Left colon (tissue), 2 donors: ENCODE measurements at regions not wholly inside any gene's neighbourhood (a gene's known extent, or its start where the extent isn't known, plus 50 kb on each side); places are given as distances from the start of the nearest gene placed in this dataset.

ENCODE experiments used
- ATAC-seq: fragments of 200-7000 bp; cut with Tn5 transposase; one replicate; pipeline ENCODE4 v1.9.1; 2020; ENCODE audit warnings: mild to moderate bottlenecking, moderate library complexity
- DNase-seq, 2 donors: peaks; one replicate each; pipeline ENCODE4 v3.0.0-alpha.2; 2020
- intact Hi-C, 2 donors: fragments of 100-400 bp; cut with DNase I in 1 of 2; cut with micrococcal nuclease in 1 of 2; formaldehyde crosslinking; loops; one replicate each; pipeline versions ENCODE4 v1.11.2 to v1.14.0; 2022; cut with DNase I, micrococcal nuclease
- donor health status: DM: no; HTN: no; CAD: no.
- donor health status: DM: yes; HTN: yes; CAD: no.

DNA sequence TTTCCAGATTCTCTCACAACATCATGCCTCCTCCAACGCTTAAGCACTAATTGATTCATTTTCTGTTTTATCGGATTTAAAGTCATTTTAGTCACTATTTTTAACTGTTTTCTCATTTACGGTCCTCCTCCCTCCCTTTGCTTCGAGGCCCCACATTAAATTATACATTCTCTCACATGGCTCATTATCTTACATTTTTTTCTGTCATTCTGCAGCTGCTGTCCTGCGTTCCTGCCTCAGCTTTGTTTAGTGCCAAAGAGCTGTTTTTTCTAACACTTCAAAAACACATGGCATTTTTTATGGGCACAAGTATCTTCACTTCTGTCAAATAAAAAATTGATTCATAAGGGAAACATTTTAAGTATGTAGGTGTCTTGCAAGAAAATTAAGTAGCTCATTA lies 130.1 kb upstream of the FST start:
- ATAC-seq (no peak), DNase-seq (no peak)
- intact Hi-C loops = no loop called here

GRCh38 chr5:53350991-53351770 lies 129.2 kb upstream of the FST start:
- no peak for ATAC-seq
- intact Hi-C loops = no loop called here

DNA sequence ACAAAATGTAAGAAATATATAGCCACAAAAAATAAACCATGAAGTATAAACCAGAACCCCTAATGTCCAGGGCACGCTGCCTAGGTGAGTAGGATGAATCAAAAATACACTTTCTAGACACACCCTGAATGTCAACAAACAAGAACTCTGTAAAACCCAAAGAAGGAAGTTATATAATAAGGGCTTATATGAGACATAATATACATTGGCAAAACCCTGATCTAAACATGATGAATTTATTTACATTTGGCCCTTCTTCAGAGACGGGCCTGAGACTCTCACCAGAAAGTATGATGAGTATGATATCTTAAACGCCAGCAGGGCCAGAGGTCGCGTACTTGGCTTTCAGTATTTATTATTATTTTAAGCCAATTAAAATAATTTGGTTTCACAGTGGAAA lies 125.1 kb upstream of the FST start:
- DNase-seq (no peak), ATAC-seq (peak; percentile 89)
- intact Hi-C loops = no loop called here

More at GRCh38 chr5:53350991-53351770, 129.2 kb upstream of the FST start:
- no peak for DNase-seq

- DNase-seq (no peak), ATAC-seq (no peak)
- intact Hi-C loops = no loop called here
Observed at GRCh38 chr5:53355931-53356330, 124.5 kb upstream of the FST start.

DNA sequence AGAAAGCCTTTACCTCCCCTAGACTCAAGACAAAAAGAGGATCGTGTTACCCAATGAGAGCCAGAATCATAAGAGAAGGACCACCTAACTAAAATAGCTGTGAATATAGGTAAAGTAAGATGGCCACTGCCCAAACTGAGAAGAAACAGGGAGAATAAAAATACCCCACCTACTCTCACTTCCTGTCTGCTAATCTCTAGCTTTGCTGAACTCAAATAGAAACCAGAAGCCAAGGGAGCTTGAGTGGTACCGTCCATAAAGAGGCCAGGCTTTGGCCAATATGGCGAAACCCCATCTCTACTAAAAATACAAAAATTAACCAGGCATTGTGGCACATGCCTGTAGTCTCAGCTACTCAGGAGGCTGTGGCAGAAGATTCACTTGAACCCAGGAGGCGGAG lies 123.0 kb upstream of the FST start:
- intact Hi-C loops = no loop called here
- ATAC-seq (no peak), DNase-seq (no peak)

GRCh38 chr5:53358794-53359193 lies 121.6 kb upstream of the FST start:
- no peak for ATAC-seq
- DNase-seq = no peak
- intact Hi-C loops = no loop called here

- ATAC-seq = no peak
- DNase-seq = no peak
- intact Hi-C loops = no loop called here
Observed at GRCh38 chr5:53359916-53360517, 120.4 kb upstream of the FST start.

- no peak for DNase-seq
- intact Hi-C loops = no loop called here
- ATAC-seq = no peak
Observed at GRCh38 chr5:53360811-53361210, 119.6 kb upstream of the FST start.

DNA sequence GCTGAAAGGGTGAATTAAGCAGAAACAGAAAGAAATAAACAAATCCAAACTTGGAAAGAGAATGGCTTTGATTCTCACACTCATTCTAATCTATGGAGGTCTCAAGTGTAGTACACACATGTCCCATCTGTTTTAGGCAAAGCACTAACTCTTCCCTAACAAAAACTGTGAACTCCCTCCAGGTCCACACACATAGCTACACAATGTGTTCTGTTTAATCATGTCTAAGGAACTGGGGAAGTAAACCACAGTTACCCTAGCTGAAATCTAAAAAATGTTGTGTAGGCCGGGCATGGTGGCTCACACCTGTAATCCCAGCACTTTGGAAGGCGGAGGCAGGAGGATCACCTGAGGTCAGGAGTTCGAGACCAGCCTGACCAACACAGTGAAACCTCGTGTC lies 118.7 kb upstream of the FST start:
- intact Hi-C loops = no loop called here

GRCh38 chr5:53362521-53362941 lies 117.9 kb upstream of the FST start:
- no peak for ATAC-seq
- no peak for DNase-seq
- intact Hi-C loops = no loop called here

More for the DNA sequence above, 118.7 kb upstream of the FST start:
- DNase-seq (no peak), ATAC-seq (no peak)

DNA sequence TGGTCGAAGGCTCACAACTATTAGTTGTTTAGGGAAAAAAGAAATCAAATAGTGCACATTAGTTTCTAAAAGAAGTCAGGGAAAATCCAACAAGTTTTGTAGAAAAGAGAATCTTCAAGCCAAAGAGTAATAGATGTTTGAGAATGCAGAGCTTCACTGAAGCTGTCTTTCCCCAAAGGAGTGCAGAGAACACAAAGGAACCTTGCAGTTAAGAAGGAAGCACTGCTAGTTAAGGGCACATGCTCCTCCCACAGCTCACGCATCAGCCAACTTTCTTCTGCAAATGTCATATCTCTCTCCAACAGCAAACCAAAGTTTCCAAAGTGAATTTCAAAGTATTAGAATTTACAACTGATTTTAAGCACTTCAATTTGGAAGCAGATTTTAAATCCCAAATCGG lies 116.4 kb upstream of the FST start:
- DNase-seq = no peak
- intact Hi-C loops = no loop called here
- no peak for ATAC-seq

GRCh38 chr5:53366245-53366644 lies 114.2 kb upstream of the FST start:
- no peak for ATAC-seq
- intact Hi-C loops = no loop called here
- DNase-seq = no peak

- intact Hi-C loops = no loop called here
- ATAC-seq (no peak), DNase-seq (no peak)
Observed at GRCh38 chr5:53367727-53368126, 112.7 kb upstream of the FST start.

DNA sequence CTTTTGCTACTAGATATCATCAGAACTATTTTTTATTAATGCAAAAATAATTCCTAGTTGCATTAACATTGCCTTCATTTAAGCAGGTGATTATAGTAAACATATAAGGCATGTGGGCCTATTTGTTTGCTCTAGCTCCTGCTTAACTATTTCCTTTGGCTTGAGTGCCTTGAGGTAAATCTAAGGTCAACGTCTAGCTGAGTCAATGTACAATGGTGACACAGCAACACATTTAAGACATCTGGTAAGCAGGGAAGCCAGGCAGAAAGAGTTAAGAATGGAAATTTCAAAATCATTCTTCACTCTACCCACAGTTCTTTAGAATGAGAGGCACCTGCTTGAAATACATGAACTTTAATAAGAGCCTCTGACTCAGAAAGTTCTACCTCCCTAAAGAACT lies 111.9 kb upstream of the FST start:
- ATAC-seq = no peak
- no peak for DNase-seq
- intact Hi-C loops = no loop called here

DNA sequence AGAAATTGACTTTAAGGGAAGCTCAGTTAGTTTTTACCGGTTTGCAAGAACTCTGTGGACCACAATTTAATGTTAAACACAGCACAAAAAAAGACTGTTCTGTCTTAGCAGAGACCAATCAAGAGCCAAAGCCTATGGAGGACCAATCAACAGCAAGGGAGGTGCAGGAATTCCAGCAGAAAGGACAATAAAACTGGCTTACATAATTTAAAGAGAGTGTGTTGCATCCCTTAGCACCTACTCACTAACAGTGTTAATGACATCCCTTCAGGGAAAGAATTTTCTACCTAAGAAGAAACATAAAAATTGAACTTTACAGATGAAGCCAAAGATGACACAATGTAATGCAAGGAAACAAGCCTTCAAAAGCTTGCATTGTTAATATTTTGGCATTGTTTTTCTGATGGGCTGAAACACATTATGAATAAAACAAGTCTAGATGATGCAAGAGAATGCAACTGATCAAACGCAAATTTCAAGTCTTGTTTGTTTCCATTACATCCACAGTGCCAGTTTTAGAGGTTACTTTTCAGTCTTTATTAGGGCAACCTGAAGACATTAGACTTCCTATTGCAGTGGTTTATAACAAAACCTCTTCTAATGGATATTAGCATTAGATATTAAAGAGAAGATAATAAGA lies 111.3 kb upstream of the FST start:
- intact Hi-C loops = no loop called here
- no peak for ATAC-seq
- DNase-seq = no peak

GRCh38 chr5:53369681-53370080 lies 110.7 kb upstream of the FST start:
- ATAC-seq (no peak), DNase-seq (no peak)
- intact Hi-C loops = no loop called here

DNA sequence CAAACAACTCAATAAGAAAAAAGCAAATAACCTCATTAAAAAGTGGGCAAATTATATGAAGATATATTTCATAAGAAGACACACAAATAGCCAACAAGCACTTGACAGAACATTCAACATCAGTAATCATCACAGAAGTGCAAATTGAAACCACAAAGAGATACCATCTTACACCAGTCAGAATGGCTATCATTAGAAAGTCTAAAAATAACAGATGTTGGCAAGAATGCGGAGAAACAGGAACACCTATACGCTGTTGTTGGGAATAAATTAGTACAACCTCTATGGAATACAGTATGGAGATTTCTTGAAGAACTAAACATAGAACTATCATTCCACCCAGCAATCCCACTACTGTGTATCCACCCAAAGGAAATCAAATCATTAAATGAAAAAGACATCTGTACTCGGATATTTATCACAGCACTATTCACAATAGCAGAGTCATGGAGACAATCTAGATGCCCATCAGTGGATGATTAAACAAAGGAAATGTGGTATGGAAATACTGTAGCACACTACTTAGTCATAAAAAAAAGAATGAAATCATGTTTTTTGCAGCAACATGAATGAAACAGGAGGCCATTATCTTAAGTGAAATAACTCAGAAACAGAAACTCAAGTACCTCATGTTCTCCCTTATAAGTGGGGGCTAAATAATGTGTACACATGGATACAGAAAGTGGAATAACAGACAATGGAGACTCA lies 106.8 kb upstream of the FST start:
- DNase-seq (no peak), ATAC-seq (no peak)
- intact Hi-C loops = no loop called here

DNA sequence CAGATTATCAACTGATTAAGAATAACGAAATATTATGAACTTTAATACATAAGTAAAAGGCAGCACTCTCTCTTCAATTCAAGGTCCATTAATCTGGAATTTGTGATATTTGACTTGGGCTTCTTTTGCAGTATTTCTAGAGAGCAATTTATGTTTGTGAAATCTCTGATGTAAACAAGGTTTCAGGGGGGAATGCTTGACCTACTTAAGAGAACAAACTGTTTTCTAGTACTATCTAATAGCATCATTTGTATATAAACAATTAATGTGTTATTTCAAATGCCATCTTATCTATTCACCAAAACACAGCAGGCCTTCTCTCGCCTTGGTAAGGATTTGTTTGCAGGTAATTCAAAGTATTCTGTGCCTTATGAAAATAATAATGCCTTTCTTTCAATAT lies 103.6 kb upstream of the FST start:
- DNase-seq (no peak), ATAC-seq (no peak)
- intact Hi-C loops = no loop called here

DNA sequence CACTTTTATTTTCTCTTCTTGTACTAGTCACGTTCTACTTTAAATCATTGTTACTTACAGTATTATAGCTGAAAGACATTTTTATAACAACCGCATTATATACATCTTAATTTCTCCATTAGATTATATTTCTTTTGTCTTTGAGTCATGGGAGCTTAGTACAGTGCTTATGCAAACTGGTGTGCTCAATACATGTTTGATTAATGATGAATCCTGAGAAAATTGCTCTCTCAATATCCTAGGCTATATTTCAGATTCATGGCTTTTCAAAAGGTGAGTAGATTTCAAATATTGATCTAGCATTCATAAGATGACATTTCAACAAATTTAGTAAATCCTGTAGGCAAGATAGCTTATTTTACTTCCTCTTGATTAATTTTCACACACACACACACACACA lies 102.2 kb upstream of the FST start:
- intact Hi-C loops = no loop called here
- ATAC-seq = no peak

More for the DNA sequence above, 102.2 kb upstream of the FST start:
- no peak for DNase-seq
